GM12892 (cell line): ENCODE measurements at regions not wholly inside any gene's neighbourhood (a gene's known extent, or its start where the extent isn't known, plus 50 kb on each side); places are given as distances from the start of the nearest gene placed in this dataset.

Source experiments
- POLR2A ChIP-seq: IDR thresholded peaks from 2 replicates; pipeline ENCODE4 v1.6.1; 2011; ENCODE audit warnings: low read depth, low read length, control low read depth
- POLR2AphosphoS5 ChIP-seq: IDR thresholded peaks from 2 replicates; pipeline ENCODE4 v1.6.1; 2011; ENCODE audit warnings: low read depth, low read length, control low read depth
- TAF1 ChIP-seq: IDR thresholded peaks from 2 replicates; pipeline ENCODE4 v1.6.1; 2011; ENCODE audit warnings: low read depth, mild to moderate bottlenecking, control low read depth, low read length, borderline replicate concordance

DNA sequence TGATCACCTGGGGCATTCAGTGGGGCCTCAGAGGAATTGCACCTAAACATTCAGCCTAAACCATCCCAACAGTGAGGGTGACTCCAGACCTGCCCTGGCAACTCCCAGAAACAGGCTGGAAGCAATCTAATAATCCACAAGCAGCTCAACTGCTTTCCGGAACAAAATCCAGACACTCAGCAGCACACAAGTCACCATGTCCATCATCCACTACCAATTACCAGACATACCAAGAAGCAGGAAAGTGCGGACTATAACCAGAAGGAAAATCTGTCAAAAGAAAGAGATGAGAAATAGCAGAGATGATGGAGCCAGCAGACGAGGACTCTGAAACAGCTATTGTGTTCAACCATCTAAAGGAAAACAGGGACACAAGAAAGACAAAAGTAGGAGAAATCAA lies 342.6 kb upstream of the ZMIZ1 start:
- TF ChIP-seq POLR2A (no peak), POLR2AphosphoS5 (no peak), TAF1 (no peak)
